Activated naive CD8-positive, alpha-beta T cell treated with anti-CD3 and anti-CD28 coated beads, Interleukin-2, amount 10 ng/mL, durations not matched to agents 7 days and 5 days (primary cell): ENCODE measurements at regions not wholly inside any gene's neighbourhood (a gene's known extent, or its start where the extent isn't known, plus 50 kb on each side); places are given as distances from the start of the nearest gene placed in this dataset.
"Not testable (repeated sequence)": the region's sequence is repeated elsewhere in the genome, so short reads cannot be mapped to it uniquely, and the experiment has no call there.

ENCODE experiments used
- ATAC-seq: fragments of 150-1000 bp; cut with Tn5 transposase; one replicate; pipeline ENCODE4 v1.10.0; 2021; ENCODE audit warnings: low read depth, moderate library complexity
- POLR2A ChIA-PET: fragments of 350-600 bp; sonication (Branson Sonifier 250); formaldehyde crosslinking; loops from one replicate; lab custom pipeline; 2021; ENCODE audit warnings: antibody characterized with exemption; lab: Charles Lee
- DNase-seq: peaks from one replicate; pipeline ENCODE4 v3.0.0; 2021
- H3K27ac Mint-ChIP-seq: one replicate; pipeline ENCODE4 v1.8.0; 2022; ENCODE audit warnings: mild to moderate bottlenecking, mixed read lengths
- H3K27me3 Mint-ChIP-seq: one replicate; pipeline ENCODE4 v1.8.0; 2022; ENCODE audit warnings: mild to moderate bottlenecking, moderate library complexity, mixed read lengths
- H3K36me3 Mint-ChIP-seq: one replicate; pipeline ENCODE4 v1.8.0; 2021; ENCODE audit warnings: mild to moderate bottlenecking, mixed read lengths
- H3K4me1 Mint-ChIP-seq: one replicate; pipeline ENCODE4 v1.8.0; 2021; ENCODE audit warnings: mixed read lengths
- H3K4me3 Mint-ChIP-seq: one replicate; pipeline ENCODE4 v1.8.0; 2022; ENCODE audit warnings: mild to moderate bottlenecking, moderate library complexity, mixed read lengths
- H3K9me3 Mint-ChIP-seq: one replicate; pipeline ENCODE4 v1.8.0; 2021; ENCODE audit warnings: mixed read lengths

DNA sequence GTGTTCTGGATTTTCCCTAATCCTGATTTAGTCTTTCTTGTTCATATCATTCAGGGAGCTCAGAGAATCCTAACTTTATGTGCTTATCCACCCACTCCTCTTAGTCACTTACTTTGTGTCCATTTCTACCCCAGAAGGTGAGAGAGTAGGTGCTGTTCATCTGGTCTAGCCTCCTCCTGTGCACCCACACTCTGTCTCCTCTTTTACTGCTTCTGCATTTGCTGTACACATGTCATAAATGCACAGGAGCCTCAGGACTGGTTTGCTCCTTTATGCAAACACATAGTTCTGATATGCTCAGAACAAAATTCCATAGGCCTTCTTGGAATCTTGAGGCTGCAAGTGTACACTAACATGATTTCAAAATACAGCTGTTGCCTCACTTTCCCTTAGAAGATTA lies 1014.7 kb downstream of the PRIM2 start:
- ATAC-seq, H3K4me3 Mint-ChIP-seq: not testable (repeated sequence)

GRCh38 chr6:58342287-58342686 lies 1024.9 kb downstream of the PRIM2 start:
- H3K27me3 Mint-ChIP-seq, H3K9me3 Mint-ChIP-seq, POLR2A ChIA-PET: not testable (repeated sequence)

More for the DNA sequence above, 1014.7 kb downstream of the PRIM2 start:
- H3K27ac Mint-ChIP-seq, DNase-seq, H3K36me3 Mint-ChIP-seq, H3K4me1 Mint-ChIP-seq, POLR2A ChIA-PET, H3K27me3 Mint-ChIP-seq, H3K9me3 Mint-ChIP-seq: not testable (repeated sequence)

GRCh38 chr6:58347534-58347933 lies 1030.1 kb downstream of the PRIM2 start:
- DNase-seq, H3K4me1 Mint-ChIP-seq, H3K36me3 Mint-ChIP-seq, H3K9me3 Mint-ChIP-seq, H3K4me3 Mint-ChIP-seq, POLR2A ChIA-PET, H3K27me3 Mint-ChIP-seq, H3K27ac Mint-ChIP-seq, ATAC-seq: not testable (repeated sequence)

More at GRCh38 chr6:58342287-58342686, 1024.9 kb downstream of the PRIM2 start:
- not testable (repeated sequence) for H3K4me1 Mint-ChIP-seq, DNase-seq, H3K36me3 Mint-ChIP-seq, H3K27ac Mint-ChIP-seq, ATAC-seq, H3K4me3 Mint-ChIP-seq

DNA sequence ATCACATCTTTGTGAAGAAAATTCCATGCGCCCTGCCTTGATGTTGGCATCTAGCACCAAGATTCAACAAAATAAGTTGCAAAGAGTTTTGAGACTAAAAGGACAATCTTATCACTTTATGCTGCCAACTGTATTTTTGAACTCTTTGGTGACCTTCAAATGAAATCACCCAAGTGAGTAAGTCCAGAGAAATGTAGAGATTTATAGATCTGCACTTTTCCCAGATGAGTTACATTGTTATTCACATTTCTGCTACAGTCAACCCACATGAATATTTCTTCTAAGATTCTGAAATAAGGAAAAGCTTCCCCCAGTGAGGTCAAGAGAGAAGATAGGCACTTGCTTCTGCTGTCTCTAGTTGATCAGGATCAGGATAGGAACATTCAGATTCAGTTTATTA lies 1034.2 kb downstream of the PRIM2 start:
- H3K9me3 Mint-ChIP-seq, ATAC-seq, H3K27me3 Mint-ChIP-seq, DNase-seq, H3K27ac Mint-ChIP-seq, H3K4me1 Mint-ChIP-seq, POLR2A ChIA-PET, H3K4me3 Mint-ChIP-seq, H3K36me3 Mint-ChIP-seq: not testable (repeated sequence)

- H3K27ac Mint-ChIP-seq, H3K4me3 Mint-ChIP-seq, H3K36me3 Mint-ChIP-seq, H3K9me3 Mint-ChIP-seq, H3K27me3 Mint-ChIP-seq, POLR2A ChIA-PET, H3K4me1 Mint-ChIP-seq, DNase-seq, ATAC-seq: not testable (repeated sequence)
Measured at GRCh38 chr6:58358452-58358851, 1041.0 kb downstream of the PRIM2 start.

DNA sequence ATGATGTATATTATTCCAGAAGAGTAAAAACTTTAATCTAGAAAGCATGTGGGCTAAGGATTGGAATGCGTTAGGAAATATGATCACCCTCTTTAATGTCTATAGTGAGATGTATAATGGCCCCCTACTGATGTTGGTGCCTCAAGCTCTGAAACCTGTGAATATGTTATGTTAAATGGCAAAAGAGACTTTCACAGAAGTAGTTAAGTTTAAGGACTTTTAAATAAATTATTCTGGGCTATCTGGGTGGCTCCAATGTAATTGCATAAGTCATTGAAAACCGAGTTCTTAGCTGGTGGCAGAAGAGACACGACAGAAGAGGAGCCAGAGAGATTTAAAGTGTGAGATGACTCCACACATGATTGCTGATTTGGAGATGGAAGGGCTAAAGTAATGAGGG lies 1048.4 kb downstream of the PRIM2 start:
- H3K4me1 Mint-ChIP-seq, H3K27ac Mint-ChIP-seq, H3K4me3 Mint-ChIP-seq, DNase-seq, POLR2A ChIA-PET, H3K9me3 Mint-ChIP-seq, H3K36me3 Mint-ChIP-seq, ATAC-seq, H3K27me3 Mint-ChIP-seq: not testable (repeated sequence)

GRCh38 chr6:58406659-58407058 lies 1089.2 kb downstream of the PRIM2 start:
- H3K27ac Mint-ChIP-seq, H3K36me3 Mint-ChIP-seq, ATAC-seq, H3K4me1 Mint-ChIP-seq, H3K4me3 Mint-ChIP-seq, POLR2A ChIA-PET, DNase-seq, H3K27me3 Mint-ChIP-seq: not testable (repeated sequence)
- H3K9me3 Mint-ChIP-seq: peaks cover 18% of the 10 kb centered on the region

DNA sequence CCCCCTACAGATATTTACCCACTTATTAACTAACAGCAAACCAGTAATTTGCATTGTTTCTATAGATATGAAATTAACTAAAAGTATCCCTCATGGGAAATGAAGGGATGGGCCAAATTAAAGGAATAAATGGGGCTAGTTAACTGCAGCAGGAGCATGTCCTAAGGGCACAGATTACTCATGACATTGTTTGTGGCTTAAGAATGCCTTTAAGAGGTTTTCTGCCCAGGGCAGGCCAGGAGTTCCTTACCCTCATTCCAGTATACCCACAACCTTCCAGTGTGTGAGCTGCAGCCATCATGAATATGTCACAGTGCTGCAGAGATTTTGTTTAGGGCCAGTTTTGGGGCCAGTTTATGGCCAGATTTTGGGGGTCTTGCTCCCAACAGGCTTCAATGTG lies 1101.9 kb downstream of the PRIM2 start:
- H3K4me1 Mint-ChIP-seq: no peaks in the 10 kb centered on the region
- H3K4me3 Mint-ChIP-seq: no peak overlapping the region
- no peaks in the 10 kb centered on the region for H3K36me3 Mint-ChIP-seq
- peaks cover 8% of the 10 kb centered on the region for H3K9me3 Mint-ChIP-seq
- H3K27ac Mint-ChIP-seq: no peak overlapping the region
- ATAC-seq: no peak
- POLR2A ChIA-PET: no interaction called here
- no peak for DNase-seq
- H3K27me3 Mint-ChIP-seq: no peaks in the 10 kb centered on the region
